ENCODE measurements at regions not wholly inside any gene's neighbourhood (a gene's known extent, or its start where the extent isn't known, plus 50 kb on each side); places are given as distances from the start of the nearest gene placed in this dataset.

DNA sequence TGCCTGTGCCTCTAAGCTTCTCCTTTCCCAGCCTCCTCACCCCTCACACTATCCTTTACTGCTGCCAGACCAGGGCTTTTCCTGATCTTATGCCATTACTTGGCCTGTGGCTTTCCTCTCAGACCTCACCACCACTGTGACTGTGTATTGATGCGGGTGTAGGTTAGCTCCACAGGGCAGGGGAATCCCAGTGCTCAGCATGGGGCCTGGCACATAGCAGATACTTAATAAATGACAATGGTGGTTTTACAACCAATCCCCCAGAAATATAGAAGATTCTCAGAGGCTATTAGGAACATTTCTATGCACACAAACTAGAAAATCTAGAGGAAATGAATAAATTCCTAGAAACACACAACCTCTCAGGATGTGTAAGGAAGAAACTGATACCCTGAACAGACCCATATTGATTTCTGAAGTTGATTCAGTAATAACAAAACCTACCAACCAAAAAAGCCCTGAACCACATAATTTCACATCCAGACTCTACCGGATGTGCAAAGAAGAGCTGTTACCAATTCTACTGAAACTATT is 129.6 kb upstream of the QRFPR start:
- H3K36me3 ChIP-seq (ENCODE audit: control insufficient read depth, insufficient read depth, low read length) = no peaks in the 10 kb centered on the region
- H3K27me3 ChIP-seq (ENCODE audit: control insufficient read depth, insufficient read depth, low read length, poor library complexity, severe bottlenecking) = no peaks in the 10 kb centered on the region
- no peaks in the 10 kb centered on the region for H3K4me1 ChIP-seq (ENCODE audit: control insufficient read depth, insufficient read depth, low read length)
- Mint-ChIP-seq H3K27ac (no peak overlapping the region), H3K4me1 (peaks cover 9% of the 10 kb centered on the region), H3K36me3 (ENCODE audit: low read depth) (no peaks in the 10 kb centered on the region), H3K9me3 (no peaks in the 10 kb centered on the region), H3K27me3 (ENCODE audit: insufficient read depth) (peaks cover 3% of the 10 kb centered on the region), H3K4me3 (no peak overlapping the region)
- 78 to 100% methylated on average over 1 to 2 of the region's 2 CpGs for WGBS, 2 experiments (ENCODE audit: insufficient coverage in 1 of 2, insufficient read length in 1 of 2)
- no peaks in the 10 kb centered on the region for H3K9me3 ChIP-seq (ENCODE audit: control insufficient read depth, low read length)
- DNase-seq = peak; percentile 58
- TF ChIP-seq, protein P1, sequence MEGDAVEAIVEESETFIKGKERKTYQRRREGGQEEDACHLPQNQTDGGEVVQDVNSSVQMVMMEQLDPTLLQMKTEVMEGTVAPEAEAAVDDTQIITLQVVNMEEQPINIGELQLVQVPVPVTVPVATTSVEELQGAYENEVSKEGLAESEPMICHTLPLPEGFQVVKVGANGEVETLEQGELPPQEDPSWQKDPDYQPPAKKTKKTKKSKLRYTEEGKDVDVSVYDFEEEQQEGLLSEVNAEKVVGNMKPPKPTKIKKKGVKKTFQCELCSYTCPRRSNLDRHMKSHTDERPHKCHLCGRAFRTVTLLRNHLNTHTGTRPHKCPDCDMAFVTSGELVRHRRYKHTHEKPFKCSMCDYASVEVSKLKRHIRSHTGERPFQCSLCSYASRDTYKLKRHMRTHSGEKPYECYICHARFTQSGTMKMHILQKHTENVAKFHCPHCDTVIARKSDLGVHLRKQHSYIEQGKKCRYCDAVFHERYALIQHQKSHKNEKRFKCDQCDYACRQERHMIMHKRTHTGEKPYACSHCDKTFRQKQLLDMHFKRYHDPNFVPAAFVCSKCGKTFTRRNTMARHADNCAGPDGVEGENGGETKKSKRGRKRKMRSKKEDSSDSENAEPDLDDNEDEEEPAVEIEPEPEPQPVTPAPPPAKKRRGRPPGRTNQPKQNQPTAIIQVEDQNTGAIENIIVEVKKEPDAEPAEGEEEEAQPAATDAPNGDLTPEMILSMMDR (conservative IDR thresholded peaks at IDR 0.05) = no peak
- no peak overlapping the region for H3K4me3 ChIP-seq (ENCODE audit: low read length)
- no peak overlapping the region for H3K9ac ChIP-seq (ENCODE audit: extremely low read depth, low read length, poor library complexity, severe bottlenecking)
- no peak overlapping the region for H3K27ac ChIP-seq (ENCODE audit: low read depth, low read length)

DNA sequence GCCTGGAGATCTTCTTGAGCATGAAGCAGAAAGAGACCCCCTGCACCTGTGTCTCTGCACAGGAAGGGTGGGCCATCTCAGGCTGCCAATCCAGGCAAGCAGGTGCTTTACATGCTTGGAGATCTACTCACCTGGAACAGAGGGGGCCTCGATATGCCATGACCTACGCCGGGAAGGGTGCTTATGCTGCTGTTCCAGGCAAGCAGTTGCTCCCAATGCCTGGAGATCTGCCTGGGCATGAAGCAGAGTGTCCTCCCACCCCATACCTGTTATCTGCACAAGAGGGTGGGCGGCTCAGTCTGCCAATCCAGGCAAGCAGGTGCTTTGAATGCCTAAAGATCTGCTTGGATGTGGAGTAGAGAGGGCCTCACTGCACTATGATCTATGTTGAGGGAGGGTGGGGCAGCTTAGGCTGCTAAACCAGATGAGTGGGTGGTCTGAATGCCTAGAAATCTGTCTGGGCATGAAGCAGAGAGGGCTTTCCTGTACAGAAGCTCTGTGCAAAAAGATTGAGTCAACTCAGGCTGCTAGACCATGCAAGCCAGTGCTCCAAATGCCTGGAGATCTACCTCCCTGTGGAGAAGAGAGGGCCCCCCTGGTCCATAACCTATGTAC is 104.5 kb upstream of the QRFPR start:
- H3K4me3 ChIP-seq (ENCODE audit: low read length) = no peak overlapping the region
- Mint-ChIP-seq H3K36me3 (ENCODE audit: low read depth) (no peaks in the 10 kb centered on the region), H3K27me3 (ENCODE audit: insufficient read depth) (peaks cover 5% of the 10 kb centered on the region), H3K27ac (no peak overlapping the region), H3K4me1 (no peaks in the 10 kb centered on the region), H3K9me3 (peaks cover 6% of the 10 kb centered on the region), H3K4me3 (no peak overlapping the region)
- no peaks in the 10 kb centered on the region for H3K4me1 ChIP-seq (ENCODE audit: control insufficient read depth, insufficient read depth, low read length)
- no peak overlapping the region for H3K27ac ChIP-seq (ENCODE audit: low read depth, low read length)
- no peak overlapping the region for H3K9ac ChIP-seq (ENCODE audit: extremely low read depth, low read length, poor library complexity, severe bottlenecking)
- 92 to 100% methylated on average over 2 to 4 of the region's 4 CpGs for WGBS, 2 experiments (ENCODE audit: insufficient coverage in 1 of 2, insufficient read length in 1 of 2)
- H3K27me3 ChIP-seq (ENCODE audit: control insufficient read depth, insufficient read depth, low read length, poor library complexity, severe bottlenecking) = no peaks in the 10 kb centered on the region
- no peaks in the 10 kb centered on the region for H3K36me3 ChIP-seq (ENCODE audit: control insufficient read depth, insufficient read depth, low read length)
- TF ChIP-seq, protein P1 (conservative IDR thresholded peaks at IDR 0.05) = no peak
- no peaks in the 10 kb centered on the region for H3K9me3 ChIP-seq (ENCODE audit: control insufficient read depth, low read length)
- DNase-seq = no peak

DNA sequence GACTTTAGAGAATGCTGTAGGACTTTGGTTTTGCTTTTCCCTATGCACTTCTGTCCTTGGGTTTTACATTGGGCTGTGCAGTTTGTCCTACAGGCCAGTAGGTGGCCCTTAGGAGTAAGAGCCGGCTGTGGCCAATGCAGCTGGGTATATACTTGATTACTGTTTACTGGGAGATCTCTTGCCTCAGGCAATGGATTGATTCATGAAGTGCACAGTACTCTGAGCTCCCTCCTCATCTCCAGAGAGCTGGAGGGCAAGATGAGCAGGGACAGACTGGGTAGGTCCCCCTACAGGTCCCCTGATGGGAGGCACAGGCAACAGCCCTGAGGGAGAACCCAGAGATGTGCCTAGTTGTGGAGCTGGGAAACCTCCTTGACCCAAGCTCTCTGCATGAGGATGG is 103.8 kb upstream of the QRFPR start:
- Histone ChIP-seq H3K36me3 (ENCODE audit: control insufficient read depth, insufficient read depth, low read length) (no peaks in the 10 kb centered on the region), H3K4me3 (ENCODE audit: low read length) (no peak overlapping the region), H3K27me3 (ENCODE audit: control insufficient read depth, insufficient read depth, low read length, poor library complexity, severe bottlenecking) (no peaks in the 10 kb centered on the region), H3K4me1 (ENCODE audit: control insufficient read depth, insufficient read depth, low read length) (no peaks in the 10 kb centered on the region), H3K9ac (ENCODE audit: extremely low read depth, low read length, poor library complexity, severe bottlenecking) (no peak overlapping the region), H3K9me3 (ENCODE audit: control insufficient read depth, low read length) (no peaks in the 10 kb centered on the region), H3K27ac (ENCODE audit: low read depth, low read length) (no peak overlapping the region)
- Mint-ChIP-seq H3K4me1 (no peaks in the 10 kb centered on the region), H3K27me3 (ENCODE audit: insufficient read depth) (peaks cover 5% of the 10 kb centered on the region), H3K9me3 (peaks cover 6% of the 10 kb centered on the region), H3K27ac (no peak overlapping the region), H3K4me3 (no peak overlapping the region), H3K36me3 (ENCODE audit: low read depth) (no peaks in the 10 kb centered on the region)
- peak; percentile 77 for DNase-seq
- TF ChIP-seq, protein P1 (conservative IDR thresholded peaks at IDR 0.05) = peak; percentile 87
- WGBS, 2 experiments (ENCODE audit: insufficient coverage in 1 of 2, insufficient read length in 1 of 2) = 13% methylated on average over 1 of the region's 1 CpG; no CpG with 5 or more reads in 1 of the 2 experiments

Data from endodermal cell (in vitro differentiated cells).